NCI-H187 treated with DMSO at 0.1 percent for 48 hours (cell line): ENCODE measurements at regions not wholly inside any gene's neighbourhood (a gene's known extent, or its start where the extent isn't known, plus 50 kb on each side); places are given as distances from the start of the nearest gene placed in this dataset.

Source experiments
- DNase-seq: peaks from one replicate; lab custom pipeline; 2025; lab: John Stamatoyannopoulos, UW

DNA sequence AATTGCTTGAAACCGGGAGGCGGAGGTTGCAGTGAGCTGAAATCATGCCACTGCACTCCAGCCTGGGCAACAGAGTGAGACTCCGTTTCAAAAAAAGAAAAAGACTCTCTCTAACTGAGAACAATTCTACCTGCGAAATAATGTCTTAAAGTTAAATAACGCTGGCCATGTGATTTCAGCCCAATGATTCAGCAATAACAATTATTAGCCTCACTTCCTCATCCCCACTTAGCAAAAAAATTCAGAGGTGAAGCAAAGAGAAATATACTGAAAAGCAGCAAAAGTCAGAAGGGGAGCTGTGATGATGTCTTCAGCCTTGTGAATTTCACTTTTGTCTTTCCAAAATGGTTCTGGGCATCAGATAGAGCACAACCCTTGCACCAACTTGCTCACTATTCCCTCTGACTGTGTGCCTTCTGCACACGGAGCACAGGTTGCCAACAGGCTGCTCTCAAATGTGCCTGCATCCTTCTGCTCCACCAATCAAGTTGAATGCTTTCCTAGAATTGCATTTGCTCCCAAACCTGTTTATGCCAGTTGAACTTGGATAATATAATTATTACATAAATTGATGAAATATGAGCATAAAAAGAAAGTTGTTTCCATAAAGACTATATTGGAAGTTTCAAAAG is 79.8 kb upstream of the IPO9 start:
- DNase-seq: no peak

DNA sequence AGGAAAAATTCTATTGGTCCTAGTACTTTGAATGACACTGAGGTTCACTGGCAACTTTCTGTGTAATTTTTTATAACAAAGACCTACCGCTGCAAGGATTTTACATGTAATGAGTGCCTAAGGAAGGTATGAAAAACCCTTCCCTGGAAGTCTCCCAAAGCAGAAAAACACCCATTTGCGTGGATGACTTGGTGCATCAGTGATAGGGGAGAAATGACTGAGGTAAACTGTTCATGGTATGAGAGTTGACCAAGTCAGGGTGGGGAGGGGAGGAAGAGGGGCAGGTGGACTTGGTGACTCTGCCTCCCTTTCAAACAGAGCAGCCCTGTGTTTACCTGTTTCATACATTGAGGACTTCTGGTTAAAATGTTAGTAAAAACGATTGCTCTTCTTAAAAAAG is 78.8 kb upstream of the IPO9 start:
- DNase-seq: no peak

DNA sequence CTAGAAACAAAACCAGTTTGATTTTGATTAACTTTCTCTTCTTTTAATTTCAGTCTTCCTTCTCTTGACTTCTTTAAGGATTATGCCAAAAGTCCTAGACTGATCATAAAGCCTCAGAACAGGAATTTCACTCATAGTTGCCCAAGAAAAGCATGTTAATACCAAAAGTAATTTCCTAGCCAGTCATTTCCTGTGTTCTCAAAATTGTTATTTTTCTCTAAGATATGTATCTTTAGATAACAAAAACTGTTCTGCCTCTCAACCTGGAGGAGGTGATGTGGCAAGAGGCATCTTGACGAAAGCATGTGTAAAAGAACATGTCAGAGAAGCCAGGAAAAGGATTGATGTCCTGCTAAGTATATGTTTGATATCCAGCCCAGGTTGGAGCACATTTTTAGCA is 78.0 kb upstream of the IPO9 start:
- no peak for DNase-seq

- DNase-seq: no peak
Measured at GRCh38 chr1:201751872-201752271, 77.1 kb upstream of the IPO9 start.

GRCh38 chr1:201752333-201752732 is 76.6 kb upstream of the IPO9 start:
- no peak for DNase-seq

DNA sequence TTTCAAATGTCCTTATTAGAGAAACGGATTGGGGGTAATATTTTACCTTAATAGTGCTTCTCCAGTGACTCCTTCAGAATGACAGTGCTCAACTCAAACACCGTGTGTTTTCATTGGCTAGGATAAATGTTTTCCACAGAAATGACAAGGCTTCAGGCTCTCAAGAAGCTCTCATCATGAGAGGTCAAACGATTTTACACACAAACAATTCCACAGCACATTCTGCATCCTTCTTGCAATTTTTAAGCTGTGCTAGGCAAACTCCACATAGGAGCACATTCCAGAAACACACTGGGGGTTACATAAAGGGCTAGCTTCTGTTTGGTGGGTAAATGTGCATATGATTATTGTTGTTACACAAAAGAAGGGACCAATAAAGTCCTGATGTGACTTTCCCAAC is 75.5 kb upstream of the IPO9 start:
- DNase-seq: no peak

DNA sequence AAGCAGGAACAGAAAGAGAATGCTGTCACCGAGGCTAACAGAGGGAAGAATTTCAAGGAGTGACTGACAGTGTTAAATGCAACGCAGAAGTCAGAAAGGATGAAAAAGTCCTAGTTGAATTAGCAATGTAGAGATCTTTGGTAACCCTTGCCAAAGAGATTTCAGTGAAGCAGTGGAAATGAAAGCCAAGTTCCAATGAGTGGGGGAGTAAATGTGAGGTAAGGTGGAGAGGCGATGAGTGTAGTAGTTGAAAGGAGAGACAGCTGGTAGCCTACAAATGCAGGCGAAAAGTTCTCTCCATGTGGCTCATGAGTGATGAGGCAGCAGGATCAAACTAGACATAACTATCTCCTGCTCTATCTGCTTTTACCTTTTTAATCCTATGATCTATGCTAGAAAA is 74.6 kb upstream of the IPO9 start:
- DNase-seq: no peak

DNA sequence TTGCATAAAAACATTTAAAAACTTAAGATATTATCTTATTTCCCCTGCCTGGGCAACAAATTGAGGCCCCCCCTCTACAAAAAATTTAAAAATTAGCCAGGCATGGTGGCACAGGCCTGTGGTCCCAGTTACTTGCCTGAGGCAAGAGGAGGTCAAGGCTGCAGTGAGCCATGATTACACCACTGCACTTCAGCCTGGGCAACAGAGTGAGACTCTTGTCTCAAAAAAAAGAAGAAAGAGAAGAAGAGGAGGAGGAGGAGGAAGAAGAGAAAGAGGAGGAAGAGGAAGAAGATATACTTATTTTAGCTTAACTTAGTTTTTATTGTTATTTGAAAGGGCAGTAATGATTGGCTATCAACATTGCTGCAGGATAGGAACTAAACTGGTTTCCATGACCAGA is 73.8 kb upstream of the IPO9 start:
- DNase-seq: no peak

DNA sequence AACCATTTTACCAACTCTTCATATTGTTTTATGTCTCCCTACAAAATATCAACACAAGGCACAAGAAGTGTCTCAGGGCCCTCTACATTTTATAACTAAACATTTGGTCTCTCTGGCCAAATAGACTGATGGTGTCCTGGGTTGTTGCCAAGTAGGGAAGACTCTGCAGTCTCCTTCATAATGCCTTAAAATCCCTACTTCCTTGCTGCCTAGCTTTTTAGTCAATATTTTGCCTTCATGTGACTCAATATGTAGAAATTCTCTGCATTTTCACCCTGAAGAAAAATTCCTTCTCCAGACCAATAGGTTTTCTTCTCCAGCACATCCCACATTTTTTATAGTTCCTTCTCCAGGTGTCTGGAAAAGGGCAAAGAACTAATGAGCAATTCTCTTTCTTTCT is 72.6 kb upstream of the IPO9 start:
- no peak for DNase-seq

DNA sequence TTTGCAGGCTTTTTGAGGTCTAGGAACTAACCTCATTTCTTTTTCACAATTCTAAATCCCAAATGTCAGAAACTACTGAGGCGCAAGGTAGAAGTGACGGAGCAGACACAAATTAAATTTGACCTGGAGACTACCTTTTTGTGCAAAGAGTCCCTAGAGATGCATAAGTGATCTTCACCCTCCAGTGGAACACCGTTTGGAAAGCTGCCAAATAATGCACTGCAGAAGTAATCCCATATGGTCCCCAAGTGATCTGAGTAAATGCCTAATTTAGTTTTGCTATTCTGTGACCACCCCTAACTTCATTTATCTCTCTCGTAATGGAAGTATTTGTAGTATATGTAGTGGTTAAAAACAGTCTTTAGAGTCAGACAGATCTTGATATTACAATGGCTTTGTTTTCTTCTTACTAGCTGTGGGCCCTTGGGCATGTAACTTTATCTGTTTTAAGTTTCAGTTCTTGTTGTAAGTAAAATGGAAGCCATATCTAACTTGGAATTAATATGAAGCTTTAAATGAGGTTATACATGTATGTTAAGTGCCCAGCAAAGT is 70.4 kb upstream of the IPO9 start:
- peak; percentile 68 for DNase-seq

DNA sequence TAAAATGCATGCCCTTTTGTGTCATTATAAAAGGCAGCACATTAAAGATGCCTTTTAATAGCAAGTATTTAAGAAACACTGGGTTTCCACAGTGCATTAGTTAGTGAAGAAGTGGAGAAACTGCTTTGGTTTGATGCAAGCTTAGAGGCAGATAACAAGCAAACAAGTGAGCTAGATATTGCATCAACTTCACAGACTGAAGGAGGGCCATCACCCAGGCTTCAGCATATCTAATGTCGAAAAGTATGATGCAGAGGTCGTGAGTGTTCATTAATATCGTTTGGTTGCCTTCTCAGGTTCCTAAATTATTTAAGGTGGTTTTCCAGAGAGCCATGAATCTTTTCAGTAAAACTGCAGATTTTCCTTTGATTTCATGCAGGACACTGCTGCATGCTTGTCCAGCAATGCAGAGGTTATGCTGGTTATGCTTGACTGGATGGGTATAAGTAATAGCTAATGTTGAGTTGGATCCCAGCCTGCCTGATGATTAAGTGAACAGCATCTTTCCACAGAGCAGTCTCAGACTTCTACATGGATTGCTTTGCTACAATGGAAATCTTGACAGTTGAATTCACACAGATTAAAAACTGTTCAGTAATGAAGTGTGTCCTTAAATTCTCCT is 69.7 kb upstream of the IPO9 start:
- DNase-seq: no peak

- DNase-seq: no peak
Measured at GRCh38 chr1:201760516-201760915, 68.4 kb upstream of the IPO9 start.

DNA sequence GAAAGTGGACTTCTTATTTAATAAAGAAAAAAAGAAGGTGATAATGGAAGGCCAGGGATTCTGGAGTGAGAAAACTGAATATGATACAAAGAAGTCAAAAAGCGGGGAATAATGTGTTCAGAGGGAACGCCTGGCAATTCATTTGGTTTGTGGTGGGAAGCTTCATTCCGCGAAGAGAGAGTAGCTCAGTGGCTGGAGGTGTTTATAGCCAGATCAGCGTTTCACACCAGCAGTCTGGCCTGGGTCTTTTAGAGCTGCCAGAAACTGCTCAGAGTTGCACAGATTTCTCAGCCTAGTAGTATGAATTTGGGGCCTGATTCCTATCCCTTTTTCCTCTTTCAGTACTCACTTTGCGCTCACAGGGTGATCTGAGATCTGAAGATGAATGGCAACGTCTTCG is 67.8 kb upstream of the IPO9 start:
- no peak for DNase-seq

- no peak for DNase-seq
Measured at GRCh38 chr1:201761871-201762270, 67.1 kb upstream of the IPO9 start.

GRCh38 chr1:201762381-201762780 is 66.6 kb upstream of the IPO9 start:
- DNase-seq: no peak

DNA sequence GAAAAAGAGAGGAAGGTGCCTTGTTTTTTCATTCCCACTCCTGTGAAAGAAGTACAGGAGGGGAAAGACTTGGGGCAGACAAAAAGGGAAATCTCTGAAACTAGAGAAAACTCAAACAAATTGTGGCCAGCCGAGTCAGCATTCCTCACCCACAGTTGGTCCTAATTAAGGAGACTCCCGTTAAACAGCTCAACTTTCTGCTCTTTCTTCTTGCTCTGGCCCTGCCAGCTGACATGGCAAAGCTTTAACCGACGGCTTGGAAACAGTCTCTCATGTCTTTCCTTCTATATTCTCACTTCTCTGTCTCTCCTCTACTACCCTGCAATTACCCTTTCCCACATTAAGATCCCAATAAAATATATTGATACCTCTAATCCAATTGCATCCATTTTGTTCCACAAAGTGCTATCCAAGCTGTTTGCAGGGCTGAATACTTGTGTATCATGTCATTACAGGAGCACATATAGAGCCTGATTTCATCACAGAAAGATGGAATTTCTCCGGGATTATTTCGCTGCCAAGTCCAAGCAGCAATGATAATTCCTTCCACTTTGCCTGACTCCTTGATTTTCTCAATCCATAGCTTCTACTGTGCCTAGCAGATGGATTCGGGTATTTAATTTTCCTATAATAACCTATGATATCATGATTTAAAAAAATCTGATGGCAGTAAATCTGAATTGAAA is 65.4 kb upstream of the IPO9 start:
- DNase-seq: no peak

GRCh38 chr1:201764166-201764565 is 64.8 kb upstream of the IPO9 start:
- DNase-seq: no peak

DNA sequence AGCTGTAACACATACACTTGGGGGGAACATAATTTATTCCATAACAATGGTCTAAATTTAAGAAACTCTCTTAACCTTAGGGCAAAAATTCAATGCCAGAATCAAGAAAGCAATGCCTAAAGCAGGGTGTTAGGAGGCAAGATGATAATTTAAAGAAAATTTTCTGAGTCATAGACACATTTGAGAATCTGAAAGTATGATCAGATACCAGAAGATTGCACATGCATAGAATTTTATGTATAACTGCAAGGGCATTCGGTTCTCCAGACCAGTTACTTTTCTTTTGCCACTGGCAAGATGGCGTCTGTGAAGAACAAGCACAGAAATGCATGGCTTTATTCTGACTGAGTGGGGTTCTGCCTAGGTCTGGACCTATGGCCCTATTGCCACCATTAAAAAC is 64.4 kb upstream of the IPO9 start:
- DNase-seq: no peak

GRCh38 chr1:201766131-201766866 is 62.7 kb upstream of the IPO9 start:
- no peak for DNase-seq

DNA sequence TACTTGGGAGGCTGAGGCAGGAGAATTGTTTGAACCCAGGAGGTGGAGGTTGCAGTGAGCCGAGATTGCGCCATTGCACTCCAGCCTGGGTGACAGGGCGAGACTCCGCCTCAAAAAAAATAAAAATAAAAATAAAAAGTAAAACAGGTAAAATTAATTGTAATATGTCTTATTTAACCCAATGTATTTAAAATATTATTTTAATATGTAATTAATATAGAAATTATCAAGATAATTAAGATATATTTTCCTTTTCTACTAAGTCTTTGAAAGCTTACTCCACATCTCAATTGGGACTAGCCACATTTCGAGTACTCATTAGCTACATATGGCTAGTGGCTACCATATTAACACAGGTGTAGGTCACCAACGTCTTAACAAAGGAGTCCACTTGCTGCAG is 61.6 kb upstream of the IPO9 start:
- DNase-seq: no peak

- DNase-seq: no peak
Measured at GRCh38 chr1:201769072-201769471, 59.9 kb upstream of the IPO9 start.

DNA sequence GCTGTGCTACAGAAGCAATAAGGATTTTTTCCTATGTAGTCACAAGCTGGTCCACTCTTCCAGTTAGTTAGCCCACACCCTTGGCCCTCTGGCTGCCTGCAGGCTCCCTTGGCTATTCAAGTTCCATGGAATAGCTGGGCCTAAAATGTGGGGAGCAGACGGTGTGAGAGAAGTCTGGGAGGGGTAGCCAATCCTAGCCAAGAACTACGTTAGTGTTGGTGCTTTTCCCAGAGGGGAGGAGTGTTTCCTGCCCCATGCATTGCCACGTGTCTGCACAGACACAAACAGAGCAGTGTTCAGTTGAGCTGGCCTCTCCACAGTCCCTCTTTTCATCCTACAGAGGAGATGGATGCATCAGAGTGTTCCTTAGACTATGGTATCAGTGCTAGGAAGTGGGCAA is 59.0 kb upstream of the IPO9 start:
- no peak for DNase-seq

GRCh38 chr1:201771466-201771865 is 57.5 kb upstream of the IPO9 start:
- no peak for DNase-seq
